Panc1 (cell line): ENCODE measurements at regions not wholly inside any gene's neighbourhood (a gene's known extent, or its start where the extent isn't known, plus 50 kb on each side); places are given as distances from the start of the nearest gene placed in this dataset.

Experiments
- ATAC-seq: fragments of 200-7000 bp; cut with Tn5 transposase; 2 replicates; pipeline ENCODE4 v1.9.1; 2020; ENCODE audit warnings: mild to moderate bottlenecking, moderate library complexity
- BruUV-seq: library from RNA; stranded (reverse); fragments of 400-500 nt; replicated peaks from 2 replicates; lab custom pipeline; 2021; lab: Mats Ljungman, UMichigan
- CTCF ChIA-PET: fragments of 300-600 bp; sonication (Branson Sonifier 250); formaldehyde crosslinking; loops from one replicate; lab custom pipeline; 2022; ENCODE audit warnings: antibody characterized with exemption; lab: Charles Lee
- POLR2A ChIA-PET: fragments of 300-600 bp; sonication (Branson Sonifier 250); formaldehyde crosslinking; loops from one replicate; lab custom pipeline; 2022; ENCODE audit warnings: antibody characterized with exemption; lab: Charles Lee
- DNase-seq: peaks from one replicate; pipeline ENCODE4 v3.0.0-alpha.2; 2010; ENCODE audit warnings: low read depth, low spot score
- H3K27ac ChIP-seq: 2 replicates; pipeline ENCODE4 v1.5.1; 2011; ENCODE audit warnings: mild to moderate bottlenecking, low read length, inconsistent platforms
- H3K27me3 ChIP-seq: fragments of 200-500 bp; sonication (Bioruptor generic); 2 replicates; pipeline ENCODE4 v1.6.0; 2014; ENCODE audit warnings: low read length, inconsistent platforms; ENCODE audit not compliant: control insufficient read depth, insufficient read depth
- H3K36me3 ChIP-seq: fragments of 200-500 bp; sonication (Bioruptor generic); 2 replicates; pipeline ENCODE4 v1.5.1; 2014; ENCODE audit warnings: inconsistent platforms, mild to moderate bottlenecking, low read length, moderate library complexity; ENCODE audit not compliant: control insufficient read depth, insufficient read depth
- H3K4me1 ChIP-seq: 2 replicates; pipeline ENCODE4 v1.5.1; 2011; ENCODE audit warnings: inconsistent platforms, mild to moderate bottlenecking, low read length, moderate library complexity; ENCODE audit not compliant: control insufficient read depth, insufficient read depth
- H3K4me3 ChIP-seq, 2 experiments: 2 replicates each; pipeline ENCODE4 v1.5.1; 2011 to 2012; ENCODE audit warnings: low read depth in 2 of 2, low read length in 2 of 2, mild to moderate bottlenecking in 2 of 2, inconsistent platforms in 1 of 2, moderate library complexity in 1 of 2
- H3K9me3 ChIP-seq: fragments of 200-500 bp; sonication (Bioruptor generic); 2 replicates; pipeline ENCODE4 v1.5.1; 2014; ENCODE audit warnings: low read depth, mild to moderate bottlenecking, inconsistent platforms, low read length, moderate library complexity; ENCODE audit not compliant: control insufficient read depth, insufficient read depth
- POLR2AphosphoS5 ChIP-seq: IDR thresholded peaks from 2 replicates; pipeline ENCODE4 v1.6.1; 2012; ENCODE audit warnings: mild to moderate bottlenecking, low read depth, low read length, moderate library complexity
- SIN3A ChIP-seq: IDR thresholded peaks from 2 replicates; pipeline ENCODE4 v1.6.1; 2012; ENCODE audit warnings: low read depth, mild to moderate bottlenecking, low read length, moderate library complexity, borderline replicate concordance; ENCODE audit not compliant: insufficient read depth
- TCF7L2 ChIP-seq: IDR thresholded peaks from 2 replicates; pipeline ENCODE4 v1.6.1; 2011; ENCODE audit warnings: mild to moderate bottlenecking, low read depth, low read length, inconsistent platforms
- in situ Hi-C: cut with HindIII; loops from 2 replicates; pipeline ENCODE4 v1.10.0; 2016; ENCODE audit warnings: low sequenced_read_pairs, low pct_unique_long_range_greater_than_20kb
- intact Hi-C: fragments of 100-400 bp; cut with micrococcal nuclease; formaldehyde crosslinking; loops from one replicate; pipeline ENCODE4 v1.10.0; 2022; ENCODE audit not compliant: unreplicated experiment
- TF ChIP-seq, protein P1 (sequence below), 2 experiments: IDR thresholded peaks; 2 replicates each; pipeline ENCODE4 v1.6.1; 2011 to 2012; ENCODE audit warnings: low read depth in 2 of 2, control low read depth in 1 of 2, low read length in 1 of 2, mild to moderate bottlenecking in 1 of 2, moderate library complexity in 1 of 2; ENCODE audit not compliant: insufficient read depth in 1 of 2
- TF ChIP-seq, protein P2 (sequence below): fragments of 450-650 bp; IDR thresholded peaks from 2 replicates; pipeline ENCODE4 v1.5.1; 2017; ENCODE audit warnings: mild to moderate bottlenecking

DNA sequence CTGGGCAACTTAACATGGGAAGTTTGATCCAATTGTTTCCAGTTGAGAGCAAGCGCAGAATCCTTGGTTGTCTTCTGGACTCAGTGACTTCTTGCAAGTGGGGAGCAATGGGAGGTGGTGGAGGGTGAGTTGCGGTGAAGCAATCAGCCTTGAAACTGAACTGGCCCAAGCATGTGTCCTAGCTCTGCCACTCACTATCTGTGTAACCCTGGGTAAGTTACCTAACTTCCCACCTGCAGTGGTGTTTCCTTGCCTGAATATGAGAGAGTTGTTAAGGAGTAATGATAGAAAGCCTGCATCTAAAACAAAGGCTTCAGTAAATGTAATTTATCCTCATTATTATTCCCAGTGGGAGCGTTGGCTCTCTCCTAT is 132.5 kb upstream of the NFIA start:
- Histone ChIP-seq H3K4me1 (no peaks in the 10 kb centered on the region), H3K9me3 (no peaks in the 10 kb centered on the region), H3K27ac (no peak overlapping the region), H3K36me3 (0 out of 2 replicates have a peak, but pooled peaks cover 2% of the 10 kb centered on the region), H3K27me3 (peaks cover 19% of the 10 kb centered on the region), H3K4me3 (no peak overlapping the region)
- CTCF ChIA-PET: no interaction called here
- BruUV-seq: no TSS peak
- POLR2A ChIA-PET: no interaction called here
- in situ Hi-C loops: no loop called here
- no peak for ATAC-seq
- TF ChIP-seq, protein P1, sequence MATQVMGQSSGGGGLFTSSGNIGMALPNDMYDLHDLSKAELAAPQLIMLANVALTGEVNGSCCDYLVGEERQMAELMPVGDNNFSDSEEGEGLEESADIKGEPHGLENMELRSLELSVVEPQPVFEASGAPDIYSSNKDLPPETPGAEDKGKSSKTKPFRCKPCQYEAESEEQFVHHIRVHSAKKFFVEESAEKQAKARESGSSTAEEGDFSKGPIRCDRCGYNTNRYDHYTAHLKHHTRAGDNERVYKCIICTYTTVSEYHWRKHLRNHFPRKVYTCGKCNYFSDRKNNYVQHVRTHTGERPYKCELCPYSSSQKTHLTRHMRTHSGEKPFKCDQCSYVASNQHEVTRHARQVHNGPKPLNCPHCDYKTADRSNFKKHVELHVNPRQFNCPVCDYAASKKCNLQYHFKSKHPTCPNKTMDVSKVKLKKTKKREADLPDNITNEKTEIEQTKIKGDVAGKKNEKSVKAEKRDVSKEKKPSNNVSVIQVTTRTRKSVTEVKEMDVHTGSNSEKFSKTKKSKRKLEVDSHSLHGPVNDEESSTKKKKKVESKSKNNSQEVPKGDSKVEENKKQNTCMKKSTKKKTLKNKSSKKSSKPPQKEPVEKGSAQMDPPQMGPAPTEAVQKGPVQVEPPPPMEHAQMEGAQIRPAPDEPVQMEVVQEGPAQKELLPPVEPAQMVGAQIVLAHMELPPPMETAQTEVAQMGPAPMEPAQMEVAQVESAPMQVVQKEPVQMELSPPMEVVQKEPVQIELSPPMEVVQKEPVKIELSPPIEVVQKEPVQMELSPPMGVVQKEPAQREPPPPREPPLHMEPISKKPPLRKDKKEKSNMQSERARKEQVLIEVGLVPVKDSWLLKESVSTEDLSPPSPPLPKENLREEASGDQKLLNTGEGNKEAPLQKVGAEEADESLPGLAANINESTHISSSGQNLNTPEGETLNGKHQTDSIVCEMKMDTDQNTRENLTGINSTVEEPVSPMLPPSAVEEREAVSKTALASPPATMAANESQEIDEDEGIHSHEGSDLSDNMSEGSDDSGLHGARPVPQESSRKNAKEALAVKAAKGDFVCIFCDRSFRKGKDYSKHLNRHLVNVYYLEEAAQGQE (IDR thresholded peaks at IDR 0.05; ENCODE audit: insufficient read depth in 1 of 2, low read depth in 2 of 2, low read length in 1 of 2): no peak
- TF ChIP-seq SIN3A (no peak), POLR2AphosphoS5 (no peak), TCF7L2 (no peak)
- TF ChIP-seq, protein P2, sequence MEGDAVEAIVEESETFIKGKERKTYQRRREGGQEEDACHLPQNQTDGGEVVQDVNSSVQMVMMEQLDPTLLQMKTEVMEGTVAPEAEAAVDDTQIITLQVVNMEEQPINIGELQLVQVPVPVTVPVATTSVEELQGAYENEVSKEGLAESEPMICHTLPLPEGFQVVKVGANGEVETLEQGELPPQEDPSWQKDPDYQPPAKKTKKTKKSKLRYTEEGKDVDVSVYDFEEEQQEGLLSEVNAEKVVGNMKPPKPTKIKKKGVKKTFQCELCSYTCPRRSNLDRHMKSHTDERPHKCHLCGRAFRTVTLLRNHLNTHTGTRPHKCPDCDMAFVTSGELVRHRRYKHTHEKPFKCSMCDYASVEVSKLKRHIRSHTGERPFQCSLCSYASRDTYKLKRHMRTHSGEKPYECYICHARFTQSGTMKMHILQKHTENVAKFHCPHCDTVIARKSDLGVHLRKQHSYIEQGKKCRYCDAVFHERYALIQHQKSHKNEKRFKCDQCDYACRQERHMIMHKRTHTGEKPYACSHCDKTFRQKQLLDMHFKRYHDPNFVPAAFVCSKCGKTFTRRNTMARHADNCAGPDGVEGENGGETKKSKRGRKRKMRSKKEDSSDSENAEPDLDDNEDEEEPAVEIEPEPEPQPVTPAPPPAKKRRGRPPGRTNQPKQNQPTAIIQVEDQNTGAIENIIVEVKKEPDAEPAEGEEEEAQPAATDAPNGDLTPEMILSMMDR: no peak
- DNase-seq: no peak
- intact Hi-C loops: no loop called here

DNA sequence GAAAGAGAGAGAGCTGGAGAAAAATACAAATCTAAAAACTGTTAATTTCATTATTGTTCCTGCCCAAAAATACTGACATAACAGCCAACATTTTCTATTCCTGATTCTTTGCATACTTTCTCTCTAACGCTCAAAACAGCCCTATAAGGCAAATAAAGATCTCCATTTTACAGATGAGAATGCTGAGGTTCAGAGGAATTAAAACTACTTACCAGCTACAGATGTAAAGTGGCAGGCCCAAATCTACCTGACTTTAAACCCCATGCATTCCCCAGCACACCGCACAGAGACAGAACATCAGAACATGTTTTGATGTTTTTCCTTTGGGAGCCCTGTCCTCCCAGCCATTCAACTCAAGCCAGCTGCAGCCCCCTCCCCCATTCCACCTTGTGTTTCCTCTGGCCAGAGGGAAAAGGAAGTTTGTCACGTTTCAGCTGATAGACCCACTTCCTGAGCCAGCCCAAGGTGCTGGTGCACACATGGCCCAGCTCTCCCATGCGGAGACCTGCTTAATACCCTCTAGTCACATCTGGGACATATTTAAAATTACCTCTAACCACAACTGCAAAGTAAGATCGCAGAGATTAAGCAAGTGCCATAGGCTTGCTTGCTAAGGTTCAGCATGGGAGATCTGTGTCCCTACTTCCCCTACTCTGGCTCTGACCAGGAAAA is 133.1 kb upstream of the NFIA start:
- Histone ChIP-seq H3K4me1 (no peaks in the 10 kb centered on the region), H3K4me3 (no peak overlapping the region), H3K27ac (no peak overlapping the region), H3K27me3 (peaks cover 19% of the 10 kb centered on the region), H3K36me3 (0 out of 2 replicates have a peak, but pooled peaks cover 2% of the 10 kb centered on the region), H3K9me3 (no peaks in the 10 kb centered on the region)
- TF ChIP-seq, protein P2: no peak
- TF ChIP-seq SIN3A: no peak
- no peak for TF ChIP-seq POLR2AphosphoS5
- no peak for TF ChIP-seq TCF7L2
- TF ChIP-seq, protein P1 (IDR thresholded peaks at IDR 0.05; ENCODE audit: insufficient read depth in 1 of 2, low read depth in 2 of 2, low read length in 1 of 2): no peak
- in situ Hi-C loops (no loop called here), intact Hi-C loops (no loop called here)
- no TSS peak for BruUV-seq
- CTCF ChIA-PET: no interaction called here
- no peak for DNase-seq
- no peak for ATAC-seq
- POLR2A ChIA-PET: no interaction called here
